Medulla oblongata (tissue), 1 donor: ENCODE measurements at regions not wholly inside any gene's neighbourhood (a gene's known extent, or its start where the extent isn't known, plus 50 kb on each side); places are given as distances from the start of the nearest gene placed in this dataset.
"Not testable (repeated sequence)": the region's sequence is repeated elsewhere in the genome, so short reads cannot be mapped to it uniquely, and the experiment has no call there.

ENCODE experiments used
- DNase-seq: peaks from one replicate; pipeline ENCODE4 v3.0.0-alpha.2; 2015; ENCODE audit errors: extremely low spot score

- no peak for DNase-seq
These were observed 380.2 kb downstream of the CDH10 start for GRCh38 chr5:24264547-24264946.

GRCh38 chr5:24265306-24265705, 379.5 kb downstream of the CDH10 start:
- no peak for DNase-seq

- no peak for DNase-seq
These were observed 376.2 kb downstream of the CDH10 start for GRCh38 chr5:24268482-24269056.

- not testable (repeated sequence) for DNase-seq
These were observed 373.1 kb downstream of the CDH10 start for GRCh38 chr5:24271702-24272118.

- DNase-seq, result no peak
These were observed 372.0 kb downstream of the CDH10 start for GRCh38 chr5:24272741-24273140.

- DNase-seq, result no peak
These were observed 364.6 kb downstream of the CDH10 start for GRCh38 chr5:24280215-24280614.

GRCh38 chr5:24281818-24282217, 363.0 kb downstream of the CDH10 start:
- DNase-seq, result no peak

GRCh38 chr5:24289582-24290335, 355.0 kb downstream of the CDH10 start:
- DNase-seq, result no peak

GRCh38 chr5:24290536-24290935, 354.2 kb downstream of the CDH10 start:
- no peak for DNase-seq

GRCh38 chr5:24291916-24292315, 352.9 kb downstream of the CDH10 start:
- DNase-seq, result no peak

GRCh38 chr5:24294333-24294732, 350.4 kb downstream of the CDH10 start:
- no peak for DNase-seq

- no peak for DNase-seq
These were observed 330.7 kb downstream of the CDH10 start for GRCh38 chr5:24314106-24314505.

GRCh38 chr5:24320643-24321042, 324.1 kb downstream of the CDH10 start:
- DNase-seq, result no peak

GRCh38 chr5:24325306-24325832, 319.4 kb downstream of the CDH10 start:
- no peak for DNase-seq

- no peak for DNase-seq
These were observed 313.2 kb downstream of the CDH10 start for GRCh38 chr5:24331531-24331930.

- DNase-seq, result no peak
These were observed 297.6 kb downstream of the CDH10 start for GRCh38 chr5:24347158-24347557.

GRCh38 chr5:24351285-24351684, 293.5 kb downstream of the CDH10 start:
- DNase-seq, result no peak

GRCh38 chr5:24353016-24353415, 291.8 kb downstream of the CDH10 start:
- no peak for DNase-seq

- no peak for DNase-seq
These were observed 291.2 kb downstream of the CDH10 start for GRCh38 chr5:24353611-24354010.

- DNase-seq, result no peak
These were observed 280.8 kb downstream of the CDH10 start for GRCh38 chr5:24363789-24364481.

- DNase-seq, result no peak
These were observed 280.1 kb downstream of the CDH10 start for GRCh38 chr5:24364711-24365110.

GRCh38 chr5:24365406-24365805, 279.4 kb downstream of the CDH10 start:
- no peak for DNase-seq

- no peak for DNase-seq
These were observed 277.6 kb downstream of the CDH10 start for GRCh38 chr5:24367216-24367615.
